ENCODE measurements at regions not wholly inside any gene's neighbourhood (a gene's known extent, or its start where the extent isn't known, plus 50 kb on each side); places are given as distances from the start of the nearest gene placed in this dataset.

- TF ChIP-seq CTCF (IDR thresholded peaks at IDR 0.05; ENCODE audit: low read length) = no peak
- TF ChIP-seq EZH2 (IDR thresholded peaks at IDR 0.05; ENCODE audit: borderline replicate concordance, low read length) = no peak
Observed at GRCh38 chr7:81206217-81206616, 287.4 kb upstream of the SEMA3C start.

Measured in OCI-LY1 (cell line).